HTR-8/SVneo (cell line): ENCODE measurements at regions not wholly inside any gene's neighbourhood (a gene's known extent, or its start where the extent isn't known, plus 50 kb on each side); places are given as distances from the start of the nearest gene placed in this dataset.

Experiments
- DNase-seq: peaks from one replicate; pipeline ENCODE4 v3.0.0; 2011; ENCODE audit warnings: low spot score, mixed read lengths; ENCODE audit not compliant: insufficient read length
- FAIRE-seq: peaks from 2 replicates; lab custom pipeline; 2011; peaks lifted over from hg19 to GRCh38; lab: Jason Lieb, UNC

GRCh38 chr11:106473089-106473722 lies 395.7 kb downstream of the AASDHPPT start:
- DNase-seq (no peak), FAIRE-seq (no peak)

DNA sequence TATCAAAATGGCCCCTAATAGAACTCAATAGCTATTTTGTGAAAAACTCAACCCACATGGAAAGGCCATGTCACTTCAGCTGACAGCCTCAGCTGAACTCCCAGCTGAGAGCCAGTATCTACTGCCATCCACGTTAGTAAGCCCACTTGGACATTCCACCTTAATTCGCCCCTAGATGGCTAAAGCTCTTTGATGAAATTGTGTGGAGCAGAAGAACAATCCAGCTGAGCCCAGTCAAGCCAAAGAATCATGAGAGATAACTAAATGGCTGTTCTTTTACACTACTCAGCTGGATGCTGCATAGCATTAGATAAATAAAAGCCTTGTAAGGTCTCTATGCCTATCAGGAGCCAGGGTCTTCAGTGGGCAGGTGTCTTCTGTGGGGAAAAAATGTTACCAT lies 396.8 kb downstream of the AASDHPPT start:
- FAIRE-seq (no peak), DNase-seq (no peak)

DNA sequence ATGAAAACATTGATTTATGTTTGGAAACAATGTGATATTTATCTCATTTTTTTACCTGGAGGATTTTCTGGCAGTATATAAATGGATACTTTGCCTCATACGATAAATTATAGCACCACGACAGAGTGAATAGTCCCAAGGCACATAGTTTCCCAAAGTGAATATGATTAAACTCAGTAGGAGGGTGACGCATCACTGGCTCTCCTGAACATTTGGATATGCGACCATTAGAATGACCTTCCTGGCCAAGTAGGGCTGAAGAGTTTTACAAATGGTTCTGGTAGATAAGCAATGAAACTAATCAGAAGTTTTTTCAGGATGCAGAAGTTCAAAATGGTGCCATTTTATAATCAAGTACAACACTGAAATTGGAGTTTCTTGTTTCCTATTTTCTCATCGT lies 397.7 kb downstream of the AASDHPPT start:
- DNase-seq (no peak), FAIRE-seq (no peak)

- FAIRE-seq (no peak), DNase-seq (no peak)
Measured at GRCh38 chr11:106477776-106478175, 400.3 kb downstream of the AASDHPPT start.

GRCh38 chr11:106479646-106480045 lies 402.2 kb downstream of the AASDHPPT start:
- DNase-seq (no peak), FAIRE-seq (no peak)

- FAIRE-seq (no peak), DNase-seq (no peak)
Measured at GRCh38 chr11:106480581-106481190, 403.2 kb downstream of the AASDHPPT start.

- DNase-seq (no peak), FAIRE-seq (no peak)
Measured at GRCh38 chr11:106482917-106483785, 405.7 kb downstream of the AASDHPPT start.

DNA sequence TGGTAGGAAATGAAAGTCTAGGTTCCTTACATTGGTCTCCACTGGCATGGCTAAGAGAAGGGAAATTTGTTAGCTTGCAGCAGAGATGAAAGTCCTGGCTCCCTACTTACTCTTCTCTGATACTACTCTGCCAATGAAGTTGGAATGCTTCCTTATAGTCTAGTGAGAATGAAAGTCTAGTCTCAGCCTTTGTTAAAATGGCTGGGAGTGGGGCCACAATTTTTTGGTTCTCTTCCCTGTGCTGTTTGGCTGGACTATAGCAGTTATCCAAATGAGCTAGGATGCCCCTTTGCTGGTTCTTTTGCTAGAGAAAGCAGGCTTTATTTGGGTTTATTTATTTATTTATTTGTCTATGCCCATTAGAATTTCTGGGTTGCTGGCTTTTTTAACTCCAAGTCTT lies 414.3 kb downstream of the AASDHPPT start:
- FAIRE-seq: no peak

DNA sequence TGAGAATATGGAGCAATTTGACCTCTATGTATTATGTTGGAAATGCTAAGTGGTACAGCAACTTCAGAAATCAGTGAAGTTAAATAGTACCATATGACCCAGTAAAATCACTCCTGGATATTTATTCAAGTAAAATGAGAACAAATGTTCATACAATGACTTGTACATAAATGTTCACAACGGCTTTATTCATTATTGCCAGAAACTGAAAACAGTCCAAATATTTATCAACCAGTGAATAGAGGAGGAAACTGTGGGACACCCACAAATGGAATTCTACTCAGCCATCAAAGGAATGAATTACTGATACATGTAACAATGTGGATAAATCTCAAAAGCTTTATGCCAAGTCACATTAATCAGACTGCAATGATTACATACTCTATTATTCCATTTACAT lies 416.3 kb downstream of the AASDHPPT start:
- no peak for DNase-seq

More for the DNA sequence above, 414.3 kb downstream of the AASDHPPT start:
- no peak for DNase-seq

DNA sequence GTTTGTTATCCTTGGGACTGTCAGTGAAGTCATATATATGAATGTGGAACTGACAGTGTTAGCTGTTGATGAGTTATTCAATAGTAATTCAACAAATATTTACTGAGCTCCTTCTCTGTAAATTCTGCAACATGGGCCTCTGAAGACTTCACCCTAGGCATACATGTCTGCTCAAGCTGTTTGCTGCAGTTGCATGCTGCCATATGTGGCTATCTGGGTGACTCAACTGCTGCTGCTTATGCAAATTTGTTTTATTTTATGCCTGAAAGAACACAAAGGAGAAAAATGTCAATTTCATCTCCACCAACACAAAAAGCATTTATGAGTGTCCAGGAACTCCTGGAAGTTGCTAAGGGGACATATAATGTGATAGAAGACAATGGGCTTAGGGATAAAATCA lies 417.6 kb downstream of the AASDHPPT start:
- no peak for DNase-seq
- no peak for FAIRE-seq

More for the DNA sequence above, 416.3 kb downstream of the AASDHPPT start:
- FAIRE-seq: no peak

DNA sequence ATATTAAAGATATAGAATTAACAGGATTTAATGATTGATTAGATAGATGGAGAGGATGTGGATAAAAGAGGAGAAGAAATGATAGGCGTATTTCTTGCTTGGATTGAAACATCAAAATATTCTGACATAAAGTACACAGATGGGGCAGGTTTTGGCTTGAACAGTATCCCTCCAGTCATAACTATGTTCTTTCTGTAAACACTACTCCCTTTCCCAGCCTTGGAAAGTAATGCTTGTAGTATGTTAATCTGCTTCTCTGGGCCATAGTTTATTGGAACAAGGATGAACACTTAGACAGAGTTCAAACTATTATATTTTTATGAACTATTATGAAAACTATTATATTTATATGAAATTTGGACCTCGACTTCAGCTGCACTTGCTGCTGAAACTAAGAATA lies 419.2 kb downstream of the AASDHPPT start:
- FAIRE-seq: no peak
- no peak for DNase-seq

DNA sequence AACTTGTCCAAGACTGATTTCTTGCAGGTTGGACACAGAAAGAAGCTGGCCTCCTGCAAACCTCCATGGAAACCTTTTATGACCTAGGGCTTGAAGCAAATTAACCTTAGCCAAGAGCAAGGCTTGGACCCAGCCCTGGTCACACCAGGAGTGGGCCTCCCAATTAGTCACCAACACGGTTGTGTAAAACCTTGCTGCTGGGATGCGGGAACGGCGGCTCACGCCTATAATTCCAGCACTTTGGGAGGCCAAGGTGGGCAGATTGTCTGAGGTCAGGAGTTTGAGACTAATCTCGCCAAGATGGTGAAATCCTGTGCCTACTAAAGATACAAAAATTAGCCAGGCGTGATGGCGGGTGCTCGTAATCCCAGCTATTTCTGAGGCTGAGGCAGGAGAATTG lies 419.9 kb downstream of the AASDHPPT start:
- FAIRE-seq: no peak
- no peak for DNase-seq

GRCh38 chr11:106497822-106498221 lies 420.4 kb downstream of the AASDHPPT start:
- no peak for DNase-seq
- FAIRE-seq: no peak

- FAIRE-seq (no peak), DNase-seq (no peak)
Measured at GRCh38 chr11:106503901-106504300, 426.4 kb downstream of the AASDHPPT start.

DNA sequence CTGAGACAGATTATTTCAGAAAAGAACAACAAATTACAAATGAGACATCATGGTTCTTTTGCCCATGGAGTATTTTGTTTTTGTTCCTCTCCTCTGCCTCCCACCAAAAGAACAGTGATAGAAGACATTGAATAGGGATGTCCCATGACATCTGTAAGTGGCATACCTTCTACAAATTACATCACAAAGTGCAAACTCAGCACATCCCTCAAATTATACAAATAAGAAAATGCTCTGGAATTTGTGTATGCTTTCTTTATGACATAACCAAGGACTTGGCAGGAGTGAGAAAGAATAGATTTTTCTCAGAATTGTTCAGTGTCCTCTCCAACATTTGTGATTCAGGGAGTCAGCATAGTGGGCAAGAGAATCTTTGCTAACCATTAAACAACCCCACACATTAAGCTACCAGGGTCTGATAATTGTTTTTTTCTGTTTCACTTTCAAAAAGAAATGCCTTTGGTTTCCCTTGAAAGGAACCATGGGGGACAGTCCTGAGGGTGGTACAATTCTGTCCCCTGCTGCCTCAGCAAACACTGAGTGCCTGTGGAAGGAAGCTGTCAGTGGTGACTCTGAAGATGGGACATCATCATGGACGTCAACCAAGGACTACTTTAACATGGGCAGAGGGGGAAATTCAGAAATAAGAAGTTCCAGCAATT lies 430.3 kb downstream of the AASDHPPT start:
- FAIRE-seq (no peak), DNase-seq (no peak)

- DNase-seq (no peak), FAIRE-seq (no peak)
Measured at GRCh38 chr11:106514706-106515105, 437.2 kb downstream of the AASDHPPT start.

DNA sequence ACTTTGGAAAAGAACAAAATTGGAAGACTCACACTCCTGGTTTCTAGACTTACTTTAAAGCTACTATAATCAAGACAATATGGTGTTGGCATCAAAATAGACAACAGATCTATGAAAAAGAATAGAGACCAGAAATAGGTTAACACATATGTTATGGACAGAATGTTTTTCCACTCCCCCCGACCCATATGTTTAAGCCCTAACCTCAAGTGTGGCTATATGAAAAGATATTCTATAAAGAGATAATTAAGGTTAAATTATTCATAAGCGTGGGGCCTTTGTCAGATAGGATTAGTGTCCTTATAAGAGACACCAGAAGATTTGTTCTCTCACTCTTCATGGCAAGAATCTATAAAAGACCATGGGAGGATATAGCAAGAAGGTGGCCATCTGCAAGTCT lies 440.0 kb downstream of the AASDHPPT start:
- FAIRE-seq: no peak

DNA sequence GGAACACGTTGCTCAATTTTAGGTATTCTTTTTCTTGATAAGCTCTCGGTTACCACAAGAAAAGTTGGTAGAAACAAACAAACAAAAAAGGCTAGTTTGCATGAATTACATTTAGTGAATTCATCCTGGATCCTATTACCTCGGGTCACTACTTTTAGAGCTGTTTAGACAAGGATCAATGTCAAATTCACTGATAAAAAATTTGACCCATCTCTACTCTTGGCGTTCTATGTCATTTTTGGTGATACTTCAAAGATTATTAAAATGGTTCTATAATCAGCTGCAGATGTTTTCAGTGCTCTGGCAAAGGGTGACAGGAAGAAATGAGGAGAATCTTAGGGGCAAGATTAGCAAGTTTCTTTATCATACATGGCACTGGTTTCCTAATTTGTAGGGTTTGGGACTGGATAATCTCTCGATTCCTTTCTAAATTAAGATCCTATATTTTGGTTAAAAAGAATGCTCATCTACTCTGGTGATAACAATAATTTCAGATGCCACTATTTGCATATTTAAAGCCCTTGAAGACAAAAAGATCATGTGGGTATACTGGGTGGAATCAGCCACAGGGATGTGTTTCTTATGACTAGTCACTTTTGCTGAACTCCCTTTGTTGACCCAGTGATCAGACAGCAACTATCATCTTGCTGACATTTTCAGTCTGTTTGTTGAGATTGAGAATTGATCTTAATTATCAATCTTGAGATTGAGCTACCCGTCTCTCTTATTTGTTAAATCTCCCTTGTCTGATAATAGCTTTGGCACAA lies 442.9 kb downstream of the AASDHPPT start:
- no peak for FAIRE-seq

More for the DNA sequence above, 440.0 kb downstream of the AASDHPPT start:
- DNase-seq: no peak

GRCh38 chr11:106520920-106521319 lies 443.5 kb downstream of the AASDHPPT start:
- DNase-seq: no peak
- no peak for FAIRE-seq

More for the DNA sequence above, 442.9 kb downstream of the AASDHPPT start:
- DNase-seq: no peak

GRCh38 chr11:106523171-106523570 lies 445.7 kb downstream of the AASDHPPT start:
- no peak for DNase-seq
- no peak for FAIRE-seq
